Limb (tissue), 2 donors: ENCODE measurements at regions not wholly inside any gene's neighbourhood (a gene's known extent, or its start where the extent isn't known, plus 50 kb on each side); places are given as distances from the start of the nearest gene placed in this dataset.
"Not testable (repeated sequence)": the region's sequence is repeated elsewhere in the genome, so short reads cannot be mapped to it uniquely, and the experiment has no call there.

Experiments used
- DNase-seq, 2 donors: peaks; one replicate each; pipeline ENCODE4 v3.0.0-alpha.2; 2016; ENCODE audit errors: extremely low spot score in 2 of 2

DNA sequence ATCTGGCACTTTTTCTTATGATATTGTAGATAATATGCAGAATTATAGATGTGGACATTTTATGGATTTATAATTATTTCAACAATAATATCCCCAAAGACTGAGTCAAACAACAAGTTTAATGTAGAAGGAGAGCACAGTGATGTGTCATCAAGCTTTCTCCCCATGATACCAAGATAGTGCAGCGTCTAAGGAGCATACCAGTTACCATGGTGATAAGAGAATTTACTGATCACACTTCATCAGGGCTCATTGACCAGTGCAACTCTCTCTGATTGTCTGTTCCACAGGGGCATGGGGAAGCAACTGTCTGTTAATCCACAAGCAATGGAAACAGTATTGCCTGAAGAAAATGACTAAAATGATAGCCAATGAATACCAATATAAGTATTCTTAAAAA, 209.6 kb upstream of the DPYD start:
- DNase-seq: no peak

DNA sequence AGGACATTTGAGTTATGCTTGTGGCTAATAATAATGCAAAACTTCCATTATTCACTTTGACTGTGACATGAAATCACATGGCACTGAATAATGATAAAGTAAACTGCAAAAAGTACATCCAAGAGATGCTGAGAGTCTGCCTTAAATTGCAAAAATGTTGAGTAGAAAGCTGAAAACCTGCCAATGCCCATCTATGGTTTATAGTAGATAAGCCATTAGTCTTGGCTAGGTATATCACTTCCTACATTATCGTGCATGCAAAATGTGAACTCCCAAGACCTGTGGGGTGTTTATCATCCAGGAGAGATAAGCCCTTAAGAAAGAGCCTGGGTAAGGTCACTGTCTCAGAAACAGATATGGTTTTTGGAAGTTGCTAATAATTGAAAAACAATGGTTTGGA, 208.7 kb upstream of the DPYD start:
- DNase-seq: no peak

DNA sequence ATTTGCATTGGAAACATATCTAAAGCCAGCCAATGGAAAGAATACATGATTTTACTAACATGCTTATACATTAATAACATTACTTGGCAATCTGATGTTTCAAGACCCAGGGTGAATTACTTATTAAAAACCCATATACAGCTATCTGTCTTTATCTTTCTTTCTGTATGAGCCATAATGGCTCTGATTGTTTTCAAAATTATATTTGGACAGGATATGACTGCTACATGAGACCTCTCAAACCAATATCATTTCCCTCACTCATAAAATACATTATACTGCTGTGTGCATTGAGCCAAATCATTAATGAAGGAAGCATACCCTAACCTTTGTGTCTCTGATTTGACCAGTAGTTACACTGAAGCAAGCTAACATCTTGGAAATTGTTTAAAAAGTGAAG, 205.9 kb upstream of the DPYD start:
- DNase-seq: no peak

DNA sequence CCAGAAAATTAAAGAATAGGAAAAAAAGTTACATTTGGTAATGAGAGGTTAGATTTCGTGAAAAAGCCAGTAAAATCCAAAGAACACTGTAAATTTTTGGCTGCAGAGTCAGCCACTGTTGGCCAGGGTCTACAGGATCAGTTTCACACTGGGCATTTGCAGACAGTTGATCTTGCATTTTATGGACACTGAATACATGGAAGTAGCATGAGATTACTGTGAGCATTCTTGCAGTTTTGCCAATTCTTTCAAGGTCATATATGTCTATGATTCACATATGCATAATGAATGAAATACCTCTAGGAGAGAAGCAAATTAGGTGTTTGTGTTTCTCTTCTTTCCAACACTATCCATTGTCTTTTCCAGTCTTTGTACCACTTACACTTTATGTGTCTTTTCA, 200.8 kb upstream of the DPYD start:
- DNase-seq: no peak

DNA sequence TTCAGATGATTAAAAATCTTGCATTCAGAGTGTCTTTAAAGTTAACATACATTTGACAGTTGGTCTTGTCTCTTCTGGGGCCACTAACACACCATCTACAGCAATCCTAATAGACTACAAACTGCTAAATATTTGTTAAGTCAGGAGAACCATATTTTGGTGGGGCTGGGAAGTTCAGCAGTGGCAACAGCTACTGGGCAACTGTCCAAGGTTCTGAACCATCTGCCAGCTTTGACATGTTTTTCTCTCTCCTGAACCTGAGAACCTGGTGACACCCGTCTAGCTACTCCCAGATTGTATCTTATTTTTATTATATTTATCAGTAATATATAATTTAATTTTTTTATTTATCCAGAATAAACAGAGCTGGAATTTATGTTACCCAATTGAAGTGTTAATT, 199.0 kb upstream of the DPYD start:
- DNase-seq: peak in 1 of 2 donors; percentile 27

- no peak for DNase-seq
These were observed 193.0 kb upstream of the DPYD start for GRCh38 chr1:98113811-98114210.

- DNase-seq: no peak
These were observed 191.8 kb upstream of the DPYD start for GRCh38 chr1:98112626-98113025.

DNA sequence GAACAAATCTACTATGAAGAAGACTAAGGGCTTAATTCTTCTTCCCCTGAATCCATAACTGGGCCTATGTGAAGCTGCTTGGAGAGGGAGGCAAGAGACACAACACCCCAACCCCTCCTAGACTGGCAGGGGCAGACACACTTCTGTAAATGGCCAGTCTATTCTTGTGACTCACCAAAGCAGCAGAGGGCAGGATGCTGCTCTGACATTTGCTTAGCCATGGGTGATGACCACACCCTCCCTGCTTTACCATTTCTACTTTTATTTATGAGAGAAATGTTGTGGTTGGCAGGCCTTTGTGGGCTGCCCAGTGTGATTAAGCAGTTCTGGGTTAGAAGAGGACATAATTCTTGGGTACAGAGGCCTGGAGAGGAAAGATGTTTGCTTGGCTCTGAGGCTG, 189.8 kb upstream of the DPYD start:
- no peak for DNase-seq

GRCh38 chr1:98108378-98108777, 187.5 kb upstream of the DPYD start:
- DNase-seq: not testable (repeated sequence)

DNA sequence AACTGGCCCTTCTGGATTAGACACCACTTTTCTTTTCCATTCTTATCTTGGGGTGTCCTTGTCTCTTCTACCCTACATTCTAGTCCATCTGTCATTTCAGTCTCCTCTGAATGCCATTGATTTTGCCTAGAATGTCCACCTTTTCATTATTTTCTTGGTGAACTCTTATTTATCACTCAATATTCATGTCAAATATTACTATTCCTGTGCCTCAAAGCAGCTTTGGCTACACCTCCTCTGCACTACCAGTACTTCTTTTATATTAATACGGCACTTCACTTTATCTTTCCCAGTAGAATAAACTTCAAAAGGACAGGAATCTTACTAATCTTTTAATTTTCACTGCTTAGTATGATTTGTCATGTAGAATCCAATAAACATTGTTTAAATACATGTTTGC, 186.4 kb upstream of the DPYD start:
- no peak for DNase-seq

DNA sequence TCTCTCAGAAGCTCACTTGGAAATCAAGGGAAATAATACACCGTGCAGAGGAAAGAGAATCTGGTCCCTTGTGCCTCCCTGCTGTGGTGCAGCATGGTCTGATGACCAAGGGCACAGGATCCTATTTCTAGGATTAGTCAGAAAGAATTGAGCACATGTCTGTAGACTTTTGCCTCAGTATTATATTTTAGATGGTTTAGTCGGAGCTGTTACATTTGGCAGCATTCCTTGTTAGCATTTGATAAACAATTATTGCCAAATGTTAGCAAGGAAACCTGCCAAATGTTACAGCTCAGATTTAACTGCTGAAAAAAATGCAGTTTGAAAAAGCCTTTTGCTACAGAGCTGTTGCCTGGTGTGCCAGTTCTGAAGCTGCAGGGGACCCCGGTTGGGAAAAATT, 183.5 kb upstream of the DPYD start:
- DNase-seq: peak in 1 of 2 donors; percentile 45

DNA sequence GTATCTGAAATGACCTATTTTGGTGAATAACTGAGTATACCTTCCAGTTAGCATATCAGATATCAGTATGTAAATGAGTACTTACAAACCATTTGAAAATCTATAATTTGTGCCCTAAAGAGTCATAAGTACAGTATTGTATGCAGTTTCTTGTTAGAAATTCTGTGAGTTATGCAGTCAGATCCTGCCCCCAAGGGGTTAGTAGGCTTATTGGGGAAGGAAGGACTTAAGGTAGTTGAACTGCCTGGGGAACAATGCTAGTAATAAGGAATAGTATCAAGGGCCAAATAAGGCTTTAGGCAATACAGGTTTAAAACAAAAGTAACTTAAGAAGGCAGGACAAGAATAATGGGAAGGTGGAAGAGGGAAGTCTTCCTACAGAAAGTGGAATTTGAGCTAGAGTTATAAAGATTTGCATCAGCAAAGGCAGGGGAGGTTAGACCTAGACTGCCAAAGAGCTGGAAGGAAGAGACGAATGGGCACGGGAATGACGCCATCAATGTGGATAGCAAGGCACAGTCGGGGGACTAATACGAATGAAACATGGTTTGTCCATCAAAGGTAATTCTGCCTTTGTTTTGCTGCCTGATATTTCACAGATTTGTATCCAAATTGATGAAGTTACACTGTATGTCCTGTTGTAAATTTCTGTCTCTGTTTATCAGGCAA, 182.9 kb upstream of the DPYD start:
- no peak for DNase-seq

DNA sequence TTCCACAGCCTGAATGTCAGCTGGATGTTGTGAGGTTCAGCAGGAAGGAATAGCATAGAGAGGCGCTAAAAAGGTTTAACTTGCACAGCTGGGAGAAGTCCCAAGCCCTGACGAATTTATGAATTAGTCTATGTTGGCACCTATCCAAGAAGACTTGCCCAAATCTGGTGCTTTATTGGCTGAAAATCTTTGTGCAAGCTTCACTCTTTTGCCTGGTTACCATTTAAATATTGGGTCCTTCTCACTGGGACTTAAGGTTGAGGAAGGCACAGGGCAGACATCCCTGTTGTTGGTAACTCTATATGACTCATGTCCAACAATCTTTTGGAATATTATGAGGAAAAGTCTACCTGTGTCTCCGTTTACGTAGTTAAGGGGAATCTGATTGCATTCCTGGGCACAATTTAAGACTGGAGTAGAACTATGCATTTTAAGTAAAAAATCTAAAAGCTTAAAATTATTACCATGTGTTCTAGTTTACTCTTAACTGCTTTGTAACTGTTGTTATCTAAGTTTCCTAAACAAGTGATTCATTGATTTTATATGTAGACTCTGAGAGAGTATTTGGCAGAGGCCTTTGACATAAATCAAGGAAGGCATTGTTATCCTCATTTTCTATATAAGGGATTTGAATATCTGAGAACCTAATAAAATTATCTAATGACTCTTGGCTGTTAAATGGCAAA, 181.7 kb upstream of the DPYD start:
- DNase-seq: peak in 1 of 2 donors; percentile 36

DNA sequence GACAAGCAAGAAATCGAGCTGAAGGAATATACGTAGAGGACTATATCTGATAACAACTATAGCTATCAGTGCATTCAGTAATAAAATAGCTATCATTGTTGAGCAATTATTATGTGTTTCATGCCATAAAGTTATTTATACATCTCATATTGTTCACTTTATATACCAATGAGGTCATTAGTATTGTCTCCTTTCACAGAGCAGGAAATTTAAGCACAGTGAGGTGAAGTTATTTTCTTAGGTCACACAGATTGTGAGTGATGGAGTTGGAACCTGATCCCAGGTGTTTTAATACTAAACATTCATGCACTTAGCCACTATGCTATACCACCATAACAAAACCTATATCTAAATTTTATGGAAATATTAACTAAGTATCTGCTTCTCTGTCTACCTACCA, 180.5 kb upstream of the DPYD start:
- DNase-seq: no peak

DNA sequence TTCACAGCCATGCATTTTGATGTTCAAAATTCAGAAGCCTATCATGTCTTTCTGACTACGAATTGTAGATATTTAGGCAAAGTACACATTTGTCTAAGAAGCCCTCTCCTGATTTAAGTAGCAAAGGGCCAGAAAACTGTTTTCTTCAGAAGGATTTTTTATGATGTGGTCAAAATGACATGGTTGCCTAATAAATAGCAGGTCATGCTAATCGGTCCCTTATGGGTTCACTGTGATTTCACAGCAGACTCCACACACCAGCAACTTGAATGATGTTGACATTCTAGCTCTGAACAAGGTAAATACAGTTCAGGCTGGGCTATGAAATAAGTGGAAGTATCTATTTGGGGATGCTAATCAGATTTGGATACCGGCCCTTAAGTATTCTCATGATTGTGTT, 178.7 kb upstream of the DPYD start:
- no peak for DNase-seq

GRCh38 chr1:98098473-98098872, 177.6 kb upstream of the DPYD start:
- no peak for DNase-seq

GRCh38 chr1:98090351-98090750, 169.5 kb upstream of the DPYD start:
- DNase-seq: no peak

DNA sequence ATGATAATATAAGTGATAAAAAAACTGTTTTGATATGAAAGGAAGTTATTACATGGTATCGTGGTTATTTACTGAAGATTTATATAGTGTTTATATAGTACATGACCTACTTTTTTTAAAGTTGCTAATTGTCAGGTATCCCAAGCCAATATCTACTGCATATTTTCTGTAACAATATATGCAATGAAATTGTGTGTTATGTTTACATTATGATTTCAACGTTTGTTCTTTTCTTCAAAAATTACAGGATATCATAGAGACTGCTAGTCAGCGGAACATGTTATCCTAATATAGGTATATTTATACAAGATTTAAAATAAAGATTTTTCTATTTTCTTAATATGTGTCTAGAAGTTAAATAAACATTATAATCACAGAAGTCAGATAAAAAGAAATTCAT, 167.5 kb upstream of the DPYD start:
- DNase-seq: no peak

DNA sequence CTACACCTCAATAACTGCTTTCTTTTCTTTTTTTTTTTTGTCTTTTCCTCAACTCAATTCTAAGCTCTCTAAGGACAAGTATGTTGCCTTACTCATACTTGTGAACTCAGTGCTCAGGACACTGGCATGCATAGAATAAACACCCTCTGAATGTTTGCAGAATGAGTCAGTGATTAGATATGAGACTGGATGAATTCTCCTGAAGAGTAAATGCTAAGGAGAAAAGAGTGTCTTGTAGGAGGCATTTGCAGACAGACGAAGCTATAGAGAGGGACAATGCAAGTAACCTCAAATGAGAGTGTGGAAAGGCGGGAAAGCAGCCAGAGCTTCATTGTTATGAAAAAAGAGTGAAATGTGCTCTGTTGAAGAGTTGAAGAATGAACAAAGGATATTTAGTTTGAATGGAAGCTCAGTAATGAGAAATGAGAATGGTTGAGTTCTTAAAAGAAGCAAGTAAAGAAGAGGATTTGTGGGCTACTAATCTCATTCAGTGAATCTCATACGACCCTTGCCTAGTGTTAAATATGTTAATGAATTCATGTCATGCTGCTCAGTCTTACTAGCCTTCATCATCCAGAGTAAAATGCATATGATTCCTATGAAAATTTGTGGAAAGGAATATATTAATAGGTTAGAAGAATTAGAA, 166.1 kb upstream of the DPYD start:
- DNase-seq: no peak

GRCh38 chr1:98086156-98086555, 165.3 kb upstream of the DPYD start:
- no peak for DNase-seq

GRCh38 chr1:98084188-98084587, 163.4 kb upstream of the DPYD start:
- no peak for DNase-seq

DNA sequence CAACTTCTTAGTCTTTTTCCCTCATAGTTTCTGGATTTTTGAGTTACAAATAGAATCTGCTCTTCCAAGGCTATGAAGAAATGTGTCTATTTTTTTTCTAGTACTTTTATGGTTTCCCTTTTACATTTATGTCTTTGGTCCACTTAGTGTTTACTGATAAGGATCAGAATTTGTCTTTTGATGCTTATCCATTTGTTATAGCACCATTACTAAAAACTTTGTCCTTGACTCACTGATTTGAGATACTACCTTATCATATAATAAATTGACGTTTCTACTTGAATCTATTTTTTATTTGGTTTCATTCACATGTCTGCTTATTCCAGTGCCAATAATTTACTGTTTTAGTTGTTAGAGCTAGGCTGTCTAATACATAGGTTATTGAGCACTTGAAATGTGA, 161.1 kb upstream of the DPYD start:
- no peak for DNase-seq

- DNase-seq: no peak
These were observed 157.8 kb upstream of the DPYD start for GRCh38 chr1:98078596-98078995.
